NCI-H82 (cell line): ENCODE measurements at regions not wholly inside any gene's neighbourhood (a gene's known extent, or its start where the extent isn't known, plus 50 kb on each side); places are given as distances from the start of the nearest gene placed in this dataset.
"Not testable (repeated sequence)": the region's sequence is repeated elsewhere in the genome, so short reads cannot be mapped to it uniquely, and the experiment has no call there.

Experiments
- DNase-seq: peaks from one replicate; lab custom pipeline; 2025; lab: John Stamatoyannopoulos, UW

- DNase-seq, result no peak
Measured at GRCh38 chr4:55028196-55028595, 97.2 kb downstream of the KDR start.

DNA sequence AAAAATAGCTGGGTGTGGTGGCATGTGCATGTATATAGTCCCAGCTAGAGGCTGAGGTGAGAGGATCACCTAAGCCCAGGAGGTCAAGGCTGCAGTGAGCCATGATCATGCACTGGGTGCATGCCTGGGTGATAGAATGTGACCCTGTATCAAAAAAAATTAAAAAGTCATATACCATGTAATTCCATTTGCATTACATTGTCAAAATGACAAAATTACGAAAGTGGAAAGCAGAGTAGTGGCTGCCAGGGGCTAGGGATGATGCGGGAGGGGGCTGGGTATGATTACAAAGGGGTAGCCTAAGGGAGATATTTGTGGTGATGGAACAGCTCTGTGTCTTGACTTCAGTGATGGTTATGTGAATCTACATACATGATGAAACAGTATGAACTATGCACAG is 97.8 kb downstream of the KDR start:
- DNase-seq, result no peak

GRCh38 chr4:55025456-55025855 is 99.9 kb downstream of the KDR start:
- not testable (repeated sequence) for DNase-seq

GRCh38 chr4:55023030-55023429 is 102.4 kb downstream of the KDR start:
- no peak for DNase-seq

DNA sequence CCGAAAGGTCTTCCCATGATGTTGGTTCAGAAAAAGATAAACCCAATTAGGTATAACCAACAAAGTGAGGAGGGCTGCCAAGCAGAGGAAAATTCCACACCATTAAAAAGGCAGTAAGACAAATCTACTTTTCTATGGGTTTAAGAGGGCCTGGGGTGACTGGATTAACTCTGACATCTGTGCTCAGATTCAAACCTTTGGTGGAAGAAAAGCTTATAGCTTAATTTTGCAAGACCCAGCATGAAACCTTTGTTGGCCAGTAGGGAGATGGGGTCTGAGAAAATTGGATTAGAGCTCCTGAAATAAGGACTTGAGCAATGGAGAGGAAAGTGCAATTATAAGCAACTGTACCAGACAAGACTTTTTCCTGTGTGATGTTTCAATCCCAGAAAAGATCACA is 104.2 kb downstream of the KDR start:
- peak; percentile 94 for DNase-seq

GRCh38 chr4:55020131-55020530 is 105.3 kb downstream of the KDR start:
- DNase-seq, result no peak

GRCh38 chr4:55018978-55019377 is 106.4 kb downstream of the KDR start:
- DNase-seq, result no peak

DNA sequence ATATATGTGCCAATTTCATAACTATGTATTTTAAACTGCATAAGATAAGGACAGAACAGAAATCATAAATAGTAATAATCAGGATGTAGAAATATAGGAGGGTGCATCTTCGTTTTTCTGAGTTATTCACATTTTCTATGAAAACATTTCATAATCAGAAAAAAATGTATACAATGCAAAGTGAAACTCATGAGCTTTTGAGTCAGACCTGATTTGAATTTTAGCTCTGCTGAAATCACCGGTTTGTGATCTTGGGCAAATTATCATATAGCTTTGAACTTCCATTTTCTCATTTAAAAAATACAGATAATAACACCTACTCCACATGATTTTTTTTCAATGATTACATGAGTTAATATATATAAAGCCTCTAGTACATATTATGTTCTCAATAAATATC is 106.9 kb downstream of the KDR start:
- no peak for DNase-seq

DNA sequence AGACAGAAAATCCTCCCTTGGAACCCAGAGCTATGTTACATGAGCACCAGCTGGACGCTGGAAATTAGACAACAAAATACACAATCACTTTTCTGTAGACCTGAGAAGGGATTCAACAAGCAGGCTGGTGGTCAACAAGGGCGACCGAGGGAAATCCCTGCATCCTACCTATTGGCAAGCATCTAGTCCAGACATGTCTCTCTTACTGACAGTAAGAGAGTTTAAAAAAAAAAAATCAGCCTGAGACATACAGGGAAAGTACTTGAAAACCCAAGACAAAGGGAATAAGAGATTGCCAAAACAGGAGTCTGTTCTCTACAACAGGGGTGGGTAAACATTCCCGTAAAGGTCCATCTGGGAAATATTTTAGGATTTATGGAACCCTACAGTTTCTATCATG is 108.0 kb downstream of the KDR start:
- no peak for DNase-seq

- DNase-seq, result no peak
Measured at GRCh38 chr4:55016131-55016530, 109.3 kb downstream of the KDR start.

GRCh38 chr4:55014876-55015275 is 110.5 kb downstream of the KDR start:
- DNase-seq, result peak; percentile 85

DNA sequence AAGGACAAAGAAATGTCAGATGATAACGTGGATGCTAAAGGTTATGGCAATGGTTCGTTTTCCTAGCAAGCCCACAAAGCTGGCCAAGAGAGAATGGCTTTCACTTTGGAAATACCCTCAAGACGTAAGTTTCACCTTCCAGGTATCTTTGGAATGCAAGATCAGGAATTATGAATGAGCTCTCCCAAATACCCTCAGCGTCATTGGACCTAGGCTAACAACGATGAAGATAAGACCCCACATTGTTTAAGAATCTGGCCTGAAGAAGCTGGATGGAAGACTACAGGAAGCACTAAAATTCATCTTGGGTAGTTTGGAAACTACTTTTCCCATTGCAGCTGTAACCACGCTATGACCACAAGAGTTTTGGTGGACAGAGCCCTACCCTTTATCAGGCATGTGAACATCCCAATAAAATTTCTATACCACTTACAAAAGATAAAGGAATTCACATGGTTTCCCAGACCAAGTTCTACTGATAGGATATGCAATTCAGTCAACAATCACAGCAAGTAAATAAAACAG is 111.9 kb downstream of the KDR start:
- DNase-seq, result no peak

- no peak for DNase-seq
Measured at GRCh38 chr4:55012363-55013230, 112.8 kb downstream of the KDR start.

DNA sequence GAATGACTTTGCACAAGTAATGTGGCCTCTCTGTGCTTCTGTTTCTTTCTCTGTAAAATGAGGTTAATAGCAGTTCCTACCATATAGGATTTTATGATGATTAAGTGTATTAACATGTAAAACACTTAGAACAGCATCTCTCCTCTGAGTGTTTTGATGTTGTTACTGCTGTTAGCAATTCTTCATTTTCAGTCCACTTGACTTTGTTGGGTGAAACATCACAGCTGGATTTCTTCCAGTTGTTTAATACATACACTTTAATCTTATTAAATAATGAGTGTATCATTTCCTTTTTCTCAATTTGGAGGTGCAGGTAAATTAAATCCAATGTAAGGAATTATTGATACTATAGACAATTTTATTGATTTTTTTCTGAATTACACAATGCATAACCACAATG is 113.6 kb downstream of the KDR start:
- DNase-seq, result no peak

DNA sequence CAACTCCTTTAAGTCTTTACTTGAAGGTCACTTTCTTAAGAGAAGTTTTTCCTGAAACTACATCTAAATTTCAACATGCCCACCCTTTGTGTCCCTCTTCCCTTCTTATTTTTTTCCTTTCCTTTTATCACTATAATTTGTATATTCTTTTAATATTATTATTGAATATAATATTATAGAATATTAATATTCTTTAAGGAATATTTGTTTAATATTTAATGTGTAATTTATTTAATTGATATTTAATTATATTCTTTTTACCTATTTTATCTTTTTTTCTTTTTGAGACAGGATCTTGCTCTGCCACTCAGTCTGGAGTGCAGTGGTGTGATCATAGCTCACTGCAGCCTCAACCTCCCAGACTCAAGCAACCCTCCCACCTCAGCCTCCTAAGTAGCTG is 114.8 kb downstream of the KDR start:
- DNase-seq, result no peak

DNA sequence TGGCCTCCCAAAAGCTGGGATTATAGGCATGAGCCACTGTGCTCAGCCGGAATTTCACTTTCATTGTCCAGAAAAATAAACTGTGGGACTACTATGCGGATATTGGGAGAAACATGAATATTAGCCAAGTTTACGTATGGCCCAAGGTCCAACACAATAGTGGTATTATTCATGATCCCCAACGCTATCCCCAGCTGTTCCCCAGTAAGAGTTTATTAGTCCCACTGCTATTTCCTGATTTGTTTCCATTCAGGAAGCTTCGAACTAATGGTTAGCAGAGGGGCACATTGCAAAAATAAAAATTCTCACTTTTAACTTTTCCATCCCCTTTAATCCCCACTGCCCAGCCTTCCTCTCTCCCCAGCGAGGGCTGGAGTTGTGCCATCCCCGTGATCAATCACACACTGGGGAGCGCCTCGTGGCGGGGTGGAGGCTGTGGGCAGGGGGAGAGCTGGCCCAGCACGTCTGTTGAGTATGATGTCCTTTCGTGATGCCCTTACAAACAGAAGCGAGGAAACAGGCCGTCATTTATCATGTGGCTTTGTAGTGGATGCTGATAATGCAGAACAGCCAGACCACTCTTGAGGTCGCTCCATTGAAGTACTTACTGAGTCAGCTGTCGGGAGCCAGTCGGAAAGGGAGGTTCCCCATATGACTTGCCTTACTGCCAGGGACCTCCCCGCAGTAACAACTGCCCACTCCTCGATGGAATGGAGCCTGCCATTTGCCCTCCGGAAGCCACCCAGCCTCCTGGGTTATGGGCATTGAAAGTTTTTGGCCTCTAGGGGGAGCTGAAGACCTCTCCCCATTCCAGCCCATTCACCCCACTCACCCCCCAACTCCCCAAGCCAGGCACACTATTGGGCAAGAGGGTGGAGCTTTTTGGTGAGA is 117.0 kb downstream of the KDR start:
- DNase-seq, result peak; percentile 19

DNA sequence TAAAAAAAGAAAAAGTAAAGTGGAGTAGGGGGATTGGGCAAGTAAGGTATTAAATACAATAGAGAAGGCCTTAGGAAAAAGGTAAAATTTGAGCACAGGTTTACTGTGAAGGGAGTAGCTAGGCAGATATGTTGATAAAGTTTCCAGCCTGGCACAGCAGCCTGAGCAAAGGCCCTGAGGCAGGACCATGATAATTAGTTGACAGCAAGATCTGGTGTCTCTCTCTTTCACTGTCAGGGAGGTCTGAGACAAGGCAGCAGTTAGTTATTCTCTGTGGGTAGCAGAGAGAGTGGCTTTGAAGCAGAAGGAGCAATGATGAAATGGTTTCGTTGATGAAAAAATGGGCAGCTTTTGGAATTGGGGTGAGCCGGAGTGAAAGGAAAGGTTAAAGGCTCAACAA is 119.5 kb downstream of the KDR start:
- no peak for DNase-seq

- DNase-seq, result no peak
Measured at GRCh38 chr4:55004831-55005230, 120.6 kb downstream of the KDR start.

DNA sequence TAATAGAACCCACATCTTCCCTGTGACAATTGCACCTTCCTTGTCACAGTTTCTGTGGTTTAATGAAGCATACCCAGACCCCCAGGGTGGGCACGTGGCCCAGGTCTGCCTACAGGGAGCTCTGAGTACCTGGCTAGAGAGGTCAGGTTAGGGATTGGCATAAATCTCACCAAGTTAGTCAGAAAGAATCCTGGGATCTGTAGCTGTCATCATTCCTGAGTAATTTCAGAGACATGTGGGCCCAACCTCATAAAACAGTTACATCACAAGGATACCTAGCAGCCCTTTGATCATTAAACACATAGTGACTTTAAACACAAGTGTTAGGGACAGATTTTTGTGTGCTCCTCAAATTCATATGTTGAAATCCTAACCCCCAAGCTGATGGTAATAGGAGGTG is 123.0 kb downstream of the KDR start:
- DNase-seq, result no peak

- DNase-seq, result no peak
Measured at GRCh38 chr4:55001538-55001937, 123.9 kb downstream of the KDR start.

DNA sequence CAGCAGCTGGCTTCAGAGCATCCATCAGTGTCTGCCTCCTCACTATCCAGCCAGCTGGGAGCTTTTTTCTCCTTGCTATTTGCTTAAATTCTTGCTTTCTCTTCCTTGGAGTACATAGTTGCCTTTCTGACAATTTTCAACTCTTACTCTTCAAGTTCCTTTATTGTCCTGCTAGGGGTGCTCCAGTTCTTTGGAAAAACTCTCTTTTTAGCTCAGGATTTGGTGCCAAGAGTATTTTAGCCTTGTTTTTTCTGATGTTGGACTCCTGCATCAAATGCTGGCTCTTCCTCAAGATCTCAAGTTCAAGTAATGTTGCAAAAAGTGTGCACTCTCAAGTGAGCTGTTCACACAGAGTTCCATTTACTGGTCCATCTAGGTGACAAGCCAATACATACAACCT is 126.4 kb downstream of the KDR start:
- DNase-seq, result no peak

DNA sequence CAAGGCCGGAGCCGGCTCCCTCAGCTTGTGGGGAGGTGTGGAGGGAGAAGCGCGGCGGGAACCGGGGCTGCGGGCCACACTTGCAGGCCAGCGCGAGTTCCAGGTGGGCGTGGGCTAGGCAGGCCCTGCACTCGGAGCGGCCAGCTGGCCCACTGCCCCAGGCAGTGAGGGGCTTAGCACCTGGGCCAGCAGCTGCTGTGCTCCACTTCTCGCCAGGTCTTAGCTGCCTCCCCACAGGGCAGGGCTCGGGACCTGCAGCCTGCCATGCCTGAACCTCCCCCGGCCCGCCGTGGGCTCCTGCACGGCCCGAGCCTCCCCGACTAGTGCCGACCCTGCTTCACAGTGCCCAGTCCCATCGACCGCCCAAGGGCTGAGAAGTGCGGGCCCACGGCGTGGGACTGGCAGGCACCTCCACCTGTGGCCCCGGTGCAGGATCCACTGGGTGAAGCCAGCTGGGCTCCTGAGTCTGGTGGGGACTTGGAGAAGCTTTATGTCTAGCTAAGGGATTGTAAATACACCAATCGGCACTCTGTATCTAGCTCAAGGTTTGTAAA is 131.8 kb downstream of the KDR start:
- DNase-seq, result not testable (repeated sequence)

DNA sequence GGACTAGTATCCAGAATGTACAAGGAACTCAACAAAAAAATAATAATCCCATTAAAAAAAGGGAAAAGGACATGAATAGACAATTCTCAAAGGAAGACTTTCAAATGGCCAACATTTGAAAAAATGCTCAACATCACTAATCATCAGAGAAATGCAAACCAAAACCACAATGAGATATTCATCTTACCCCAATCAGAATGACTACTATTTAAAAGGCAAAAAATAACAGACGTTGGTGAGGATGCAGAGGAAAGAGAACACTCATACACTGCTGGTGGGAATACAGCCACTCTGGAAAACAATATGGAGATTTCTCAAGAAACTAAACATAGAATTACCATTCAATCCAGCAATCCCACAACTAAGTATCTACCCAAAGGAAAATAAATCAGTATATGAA is 133.1 kb downstream of the KDR start:
- DNase-seq, result no peak
